ENCODE measurements at regions not wholly inside any gene's neighbourhood (a gene's known extent, or its start where the extent isn't known, plus 50 kb on each side); places are given as distances from the start of the nearest gene placed in this dataset.

DNA sequence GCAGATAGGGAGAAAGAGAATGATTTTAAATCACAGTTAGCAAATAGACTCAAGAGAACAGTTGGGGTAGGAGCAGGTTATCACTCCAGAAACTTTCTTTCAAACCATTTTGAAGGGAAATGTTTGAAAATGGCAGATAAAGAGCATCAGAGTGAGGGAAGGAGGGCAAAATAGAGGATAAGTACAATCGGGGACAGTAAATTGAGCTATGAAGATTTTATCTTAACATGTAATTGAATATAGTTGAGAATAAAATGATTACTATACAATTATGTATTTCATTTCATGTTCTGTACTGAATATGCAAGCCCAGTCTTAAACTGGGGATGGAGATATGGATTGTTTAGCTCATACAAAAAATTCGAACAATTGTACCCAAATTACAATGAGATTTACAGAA, 54.0 kb downstream of the MAP10 start:
- TF ChIP-seq POLR2AphosphoS5 (IDR thresholded peaks at IDR 0.05; ENCODE audit: borderline replicate concordance, low read depth, low read length) (no peak), EZH2 (IDR thresholded peaks at IDR 0.05) (no peak), FOXP2 (optimal IDR thresholded peaks at IDR 0.05; ENCODE audit: control extremely low read depth, extremely low read length, insufficient read depth) (no peak)
